Activated naive CD8-positive, alpha-beta T cell treated with anti-CD3 and anti-CD28 coated beads, Interleukin-2, amount 50 U/mL, for 24 hours (primary cell): ENCODE measurements at regions not wholly inside any gene's neighbourhood (a gene's known extent, or its start where the extent isn't known, plus 50 kb on each side); places are given as distances from the start of the nearest gene placed in this dataset.

Source experiments
- ATAC-seq: fragments of 150-1000 bp; cut with Tn5 transposase; one replicate; pipeline ENCODE4 v1.10.0; 2021
- DNase-seq: peaks from one replicate; pipeline ENCODE4 v3.0.0; 2021
- H3K27ac Mint-ChIP-seq: one replicate; pipeline ENCODE4 v1.8.0; 2021; ENCODE audit warnings: mild to moderate bottlenecking, mixed read lengths
- H3K27me3 Mint-ChIP-seq: one replicate; pipeline ENCODE4 v1.8.0; 2021; ENCODE audit warnings: mixed read lengths
- H3K36me3 Mint-ChIP-seq: one replicate; pipeline ENCODE4 v1.8.0; 2021; ENCODE audit warnings: low read depth, mixed read lengths
- H3K4me1 Mint-ChIP-seq: one replicate; pipeline ENCODE4 v1.8.0; 2021; ENCODE audit warnings: mixed read lengths
- H3K4me3 Mint-ChIP-seq: one replicate; pipeline ENCODE4 v1.8.0; 2021; ENCODE audit warnings: mild to moderate bottlenecking, moderate library complexity, mixed read lengths
- H3K9me3 Mint-ChIP-seq: one replicate; pipeline ENCODE4 v1.8.0; 2021; ENCODE audit warnings: mixed read lengths

GRCh38 chr2:144032566-144032965 lies 487.4 kb downstream of the ZEB2 start:
- Mint-ChIP-seq H3K36me3 (peaks cover 7% of the 10 kb centered on the region), H3K4me3 (no peak overlapping the region), H3K4me1 (no peaks in the 10 kb centered on the region), H3K9me3 (no peaks in the 10 kb centered on the region), H3K27ac (no peak overlapping the region), H3K27me3 (no peaks in the 10 kb centered on the region)
- ATAC-seq = no peak
- DNase-seq = no peak

GRCh38 chr2:144030791-144031190 lies 489.1 kb downstream of the ZEB2 start:
- Mint-ChIP-seq H3K36me3 (peaks cover 4% of the 10 kb centered on the region), H3K9me3 (no peaks in the 10 kb centered on the region), H3K4me3 (no peak overlapping the region), H3K27ac (no peak overlapping the region), H3K4me1 (no peaks in the 10 kb centered on the region), H3K27me3 (no peaks in the 10 kb centered on the region)
- ATAC-seq = no peak
- DNase-seq = no peak

GRCh38 chr2:144027593-144027992 lies 492.3 kb downstream of the ZEB2 start:
- peaks cover 7% of the 10 kb centered on the region for H3K36me3 Mint-ChIP-seq
- no peak overlapping the region for H3K27ac Mint-ChIP-seq
- peaks cover 4% of the 10 kb centered on the region for H3K9me3 Mint-ChIP-seq
- no peak overlapping the region for H3K4me3 Mint-ChIP-seq
- DNase-seq (no peak), ATAC-seq (no peak)
- H3K4me1 Mint-ChIP-seq = no peaks in the 10 kb centered on the region
- H3K27me3 Mint-ChIP-seq = no peaks in the 10 kb centered on the region

- Mint-ChIP-seq H3K27me3 (no peaks in the 10 kb centered on the region), H3K36me3 (peaks cover 5% of the 10 kb centered on the region), H3K9me3 (peaks cover 6% of the 10 kb centered on the region), H3K4me3 (no peak overlapping the region), H3K4me1 (no peaks in the 10 kb centered on the region), H3K27ac (no peak overlapping the region)
- ATAC-seq (no peak), DNase-seq (no peak)
Measured at GRCh38 chr2:144026753-144027152, 493.2 kb downstream of the ZEB2 start.

GRCh38 chr2:144020047-144020446 lies 499.9 kb downstream of the ZEB2 start:
- no peak overlapping the region for H3K27ac Mint-ChIP-seq
- DNase-seq (no peak), ATAC-seq (no peak)
- H3K9me3 Mint-ChIP-seq = peaks cover 12% of the 10 kb centered on the region
- H3K36me3 Mint-ChIP-seq = peaks cover 10% of the 10 kb centered on the region
- H3K4me1 Mint-ChIP-seq = peaks cover 1% of the 10 kb centered on the region
- no peaks in the 10 kb centered on the region for H3K27me3 Mint-ChIP-seq
- H3K4me3 Mint-ChIP-seq = no peak overlapping the region

GRCh38 chr2:144015655-144016245 lies 504.2 kb downstream of the ZEB2 start:
- Mint-ChIP-seq H3K4me1 (peaks cover 6% of the 10 kb centered on the region), H3K27ac (no peak overlapping the region), H3K9me3 (no peaks in the 10 kb centered on the region), H3K36me3 (peaks cover 6% of the 10 kb centered on the region), H3K4me3 (no peak overlapping the region), H3K27me3 (no peaks in the 10 kb centered on the region)
- ATAC-seq (no peak), DNase-seq (no peak)

- no peaks in the 10 kb centered on the region for H3K9me3 Mint-ChIP-seq
- no peak for ATAC-seq
- H3K4me3 Mint-ChIP-seq = no peak overlapping the region
- no peak for DNase-seq
- peaks cover 6% of the 10 kb centered on the region for H3K4me1 Mint-ChIP-seq
- H3K27ac Mint-ChIP-seq = no peak overlapping the region
- peaks cover 6% of the 10 kb centered on the region for H3K36me3 Mint-ChIP-seq
- H3K27me3 Mint-ChIP-seq = no peaks in the 10 kb centered on the region
Measured at GRCh38 chr2:144015036-144015435, 504.9 kb downstream of the ZEB2 start.

- peaks cover 6% of the 10 kb centered on the region for H3K4me1 Mint-ChIP-seq
- ATAC-seq (no peak), DNase-seq (no peak)
Measured at GRCh38 chr2:144014103-144014502, 505.8 kb downstream of the ZEB2 start.

GRCh38 chr2:144012304-144012703 lies 507.6 kb downstream of the ZEB2 start:
- H3K4me3 Mint-ChIP-seq = no peak overlapping the region
- ATAC-seq = no peak
- peaks cover 6% of the 10 kb centered on the region for H3K4me1 Mint-ChIP-seq
- peaks cover 8% of the 10 kb centered on the region for H3K36me3 Mint-ChIP-seq
- no peaks in the 10 kb centered on the region for H3K27me3 Mint-ChIP-seq
- no peak for DNase-seq
- H3K27ac Mint-ChIP-seq = no peak overlapping the region
- no peaks in the 10 kb centered on the region for H3K9me3 Mint-ChIP-seq

More at GRCh38 chr2:144014103-144014502, 505.8 kb downstream of the ZEB2 start:
- no peak overlapping the region for H3K4me3 Mint-ChIP-seq
- no peaks in the 10 kb centered on the region for H3K9me3 Mint-ChIP-seq
- H3K27ac Mint-ChIP-seq = no peak overlapping the region
- no peaks in the 10 kb centered on the region for H3K27me3 Mint-ChIP-seq
- H3K36me3 Mint-ChIP-seq = peaks cover 3% of the 10 kb centered on the region

GRCh38 chr2:144011553-144011952 lies 508.4 kb downstream of the ZEB2 start:
- H3K4me1 Mint-ChIP-seq = peaks cover 6% of the 10 kb centered on the region
- H3K36me3 Mint-ChIP-seq = peaks cover 15% of the 10 kb centered on the region
- no peaks in the 10 kb centered on the region for H3K27me3 Mint-ChIP-seq
- DNase-seq = no peak
- no peak for ATAC-seq
- H3K27ac Mint-ChIP-seq = no peak overlapping the region
- H3K4me3 Mint-ChIP-seq = no peak overlapping the region
- H3K9me3 Mint-ChIP-seq = no peaks in the 10 kb centered on the region

GRCh38 chr2:144011098-144011497 lies 508.8 kb downstream of the ZEB2 start:
- DNase-seq (no peak), ATAC-seq (no peak)
- peaks cover 6% of the 10 kb centered on the region for H3K4me1 Mint-ChIP-seq
- no peak overlapping the region for H3K4me3 Mint-ChIP-seq
- no peaks in the 10 kb centered on the region for H3K9me3 Mint-ChIP-seq
- peaks cover 15% of the 10 kb centered on the region for H3K36me3 Mint-ChIP-seq
- no peak overlapping the region for H3K27ac Mint-ChIP-seq
- no peaks in the 10 kb centered on the region for H3K27me3 Mint-ChIP-seq

- H3K4me3 Mint-ChIP-seq = no peak overlapping the region
- DNase-seq = no peak
- no peaks in the 10 kb centered on the region for H3K9me3 Mint-ChIP-seq
- peaks cover 6% of the 10 kb centered on the region for H3K4me1 Mint-ChIP-seq
- no peak overlapping the region for H3K27ac Mint-ChIP-seq
- no peaks in the 10 kb centered on the region for H3K27me3 Mint-ChIP-seq
- no peak for ATAC-seq
- peaks cover 15% of the 10 kb centered on the region for H3K36me3 Mint-ChIP-seq
Measured at GRCh38 chr2:144010096-144010836, 509.7 kb downstream of the ZEB2 start.

- DNase-seq (no peak), ATAC-seq (no peak)
- Mint-ChIP-seq H3K9me3 (no peaks in the 10 kb centered on the region), H3K27ac (no peak overlapping the region), H3K4me1 (no peaks in the 10 kb centered on the region), H3K27me3 (no peaks in the 10 kb centered on the region), H3K36me3 (peaks cover 18% of the 10 kb centered on the region), H3K4me3 (no peak overlapping the region)
Measured at GRCh38 chr2:144006139-144006538, 513.8 kb downstream of the ZEB2 start.

GRCh38 chr2:144004742-144005141 lies 515.2 kb downstream of the ZEB2 start:
- H3K36me3 Mint-ChIP-seq = peaks cover 18% of the 10 kb centered on the region
- no peak for ATAC-seq
- no peak overlapping the region for H3K4me3 Mint-ChIP-seq
- no peaks in the 10 kb centered on the region for H3K9me3 Mint-ChIP-seq
- H3K27ac Mint-ChIP-seq = no peak overlapping the region
- no peaks in the 10 kb centered on the region for H3K27me3 Mint-ChIP-seq
- H3K4me1 Mint-ChIP-seq = no peaks in the 10 kb centered on the region
- no peak for DNase-seq

GRCh38 chr2:144003460-144004075 lies 516.4 kb downstream of the ZEB2 start:
- Mint-ChIP-seq H3K9me3 (no peaks in the 10 kb centered on the region), H3K36me3 (peaks cover 16% of the 10 kb centered on the region), H3K4me3 (no peak overlapping the region), H3K27me3 (no peaks in the 10 kb centered on the region), H3K27ac (no peak overlapping the region), H3K4me1 (no peaks in the 10 kb centered on the region)
- no peak for DNase-seq
- ATAC-seq = no peak
